Stimulated activated CD8-positive, alpha-beta memory T cell treated with anti-CD3 and anti-CD28 coated beads, Interleukin-2, amount 100 ng/mL, for 48 hours (primary cell): ENCODE measurements at regions not wholly inside any gene's neighbourhood (a gene's known extent, or its start where the extent isn't known, plus 50 kb on each side); places are given as distances from the start of the nearest gene placed in this dataset.
"Not testable (repeated sequence)": the region's sequence is repeated elsewhere in the genome, so short reads cannot be mapped to it uniquely, and the experiment has no call there.

Experiments
- DNase-seq, 2 donors: peaks; one replicate each; pipeline ENCODE4 v3.0.0-alpha.2; 2020; ENCODE audit warnings: low read depth in 2 of 2

- no peak for DNase-seq
Observed at GRCh38 chr10:25713894-25714240, 220.2 kb upstream of the MYO3A start.

GRCh38 chr10:25724241-25724640, 209.8 kb upstream of the MYO3A start:
- DNase-seq: no peak

GRCh38 chr10:25725917-25726716, 207.9 kb upstream of the MYO3A start:
- no peak for DNase-seq

- no peak for DNase-seq
Observed at GRCh38 chr10:25738776-25739175, 195.3 kb upstream of the MYO3A start.

GRCh38 chr10:25743832-25744231, 190.2 kb upstream of the MYO3A start:
- DNase-seq: no peak

- no peak for DNase-seq
Observed at GRCh38 chr10:25744574-25744973, 189.5 kb upstream of the MYO3A start.

GRCh38 chr10:25745976-25746375, 188.1 kb upstream of the MYO3A start:
- DNase-seq: no peak

- no peak for DNase-seq
Observed at GRCh38 chr10:25747084-25747483, 186.9 kb upstream of the MYO3A start.

- no peak for DNase-seq
Observed at GRCh38 chr10:25748509-25748908, 185.5 kb upstream of the MYO3A start.

GRCh38 chr10:25753776-25754175, 180.3 kb upstream of the MYO3A start:
- DNase-seq: no peak

- DNase-seq: not testable (repeated sequence)
Observed at GRCh38 chr10:25755874-25756273, 178.2 kb upstream of the MYO3A start.

GRCh38 chr10:25756784-25757183, 177.2 kb upstream of the MYO3A start:
- DNase-seq: no peak

- no peak for DNase-seq
Observed at GRCh38 chr10:25758041-25758457, 176.0 kb upstream of the MYO3A start.

GRCh38 chr10:25758511-25758910, 175.5 kb upstream of the MYO3A start:
- DNase-seq: no peak

- DNase-seq: no peak
Observed at GRCh38 chr10:25761937-25762336, 172.1 kb upstream of the MYO3A start.

- no peak for DNase-seq
Observed at GRCh38 chr10:25766213-25766612, 167.8 kb upstream of the MYO3A start.

- DNase-seq: no peak
Observed at GRCh38 chr10:25766687-25767221, 167.3 kb upstream of the MYO3A start.

- DNase-seq: no peak
Observed at GRCh38 chr10:25768167-25768566, 165.9 kb upstream of the MYO3A start.

- DNase-seq: no peak
Observed at GRCh38 chr10:25778646-25779045, 155.4 kb upstream of the MYO3A start.

GRCh38 chr10:25786161-25786560, 147.9 kb upstream of the MYO3A start:
- DNase-seq: no peak

GRCh38 chr10:25786899-25787298, 147.1 kb upstream of the MYO3A start:
- no peak for DNase-seq

- DNase-seq: no peak
Observed at GRCh38 chr10:25797888-25798429, 136.1 kb upstream of the MYO3A start.

GRCh38 chr10:25804505-25804904, 129.5 kb upstream of the MYO3A start:
- no peak for DNase-seq
